GM19438 (cell line): ENCODE measurements at regions not wholly inside any gene's neighbourhood (a gene's known extent, or its start where the extent isn't known, plus 50 kb on each side); places are given as distances from the start of the nearest gene placed in this dataset.
"Not testable (repeated sequence)": the region's sequence is repeated elsewhere in the genome, so short reads cannot be mapped to it uniquely, and the experiment has no call there.

Source experiments
- ATAC-seq: cut with Tn5 transposase; IDR thresholded peaks from one replicate; pipeline ENCODE4 v1.9.1; 2021; ENCODE audit warnings: low read depth; ENCODE audit not compliant: unreplicated experiment

- no peak for ATAC-seq
Observed at GRCh38 chr12:82529101-82529500, 157.6 kb upstream of the TMTC2 start.

- no peak for ATAC-seq
Observed at GRCh38 chr12:82529954-82530353, 156.8 kb upstream of the TMTC2 start.

- no peak for ATAC-seq
Observed at GRCh38 chr12:82530394-82530793, 156.3 kb upstream of the TMTC2 start.

- no peak for ATAC-seq
Observed at GRCh38 chr12:82533341-82533740, 153.4 kb upstream of the TMTC2 start.

GRCh38 chr12:82537436-82537835 is 149.3 kb upstream of the TMTC2 start:
- no peak for ATAC-seq

- peak; percentile 89 for ATAC-seq
Observed at GRCh38 chr12:82554529-82554928, 132.2 kb upstream of the TMTC2 start.

GRCh38 chr12:82555699-82556098 is 131.0 kb upstream of the TMTC2 start:
- no peak for ATAC-seq

- ATAC-seq, result no peak
Observed at GRCh38 chr12:82565966-82566365, 120.7 kb upstream of the TMTC2 start.

GRCh38 chr12:82567688-82568087 is 119.0 kb upstream of the TMTC2 start:
- ATAC-seq, result no peak

- ATAC-seq, result no peak
Observed at GRCh38 chr12:82574191-82574590, 112.5 kb upstream of the TMTC2 start.

GRCh38 chr12:82578725-82579124 is 108.0 kb upstream of the TMTC2 start:
- no peak for ATAC-seq

GRCh38 chr12:82583756-82584155 is 103.0 kb upstream of the TMTC2 start:
- ATAC-seq, result no peak

- peak; percentile 38 for ATAC-seq
Observed at GRCh38 chr12:82593143-82593542, 93.6 kb upstream of the TMTC2 start.

- peak; percentile 97 for ATAC-seq
Observed at GRCh38 chr12:82593901-82594396, 92.8 kb upstream of the TMTC2 start.

GRCh38 chr12:82595941-82596340 is 90.8 kb upstream of the TMTC2 start:
- no peak for ATAC-seq

- no peak for ATAC-seq
Observed at GRCh38 chr12:82596483-82596882, 90.2 kb upstream of the TMTC2 start.

GRCh38 chr12:82600379-82600778 is 86.3 kb upstream of the TMTC2 start:
- no peak for ATAC-seq

- ATAC-seq, result not testable (repeated sequence)
Observed at GRCh38 chr12:82603647-82604046, 83.1 kb upstream of the TMTC2 start.

GRCh38 chr12:82605115-82605514 is 81.6 kb upstream of the TMTC2 start:
- ATAC-seq, result peak; percentile 70

GRCh38 chr12:82608706-82609105 is 78.0 kb upstream of the TMTC2 start:
- no peak for ATAC-seq

GRCh38 chr12:82609234-82609914 is 77.3 kb upstream of the TMTC2 start:
- no peak for ATAC-seq

- ATAC-seq, result no peak
Observed at GRCh38 chr12:82619644-82620043, 67.1 kb upstream of the TMTC2 start.

- no peak for ATAC-seq
Observed at GRCh38 chr12:82620917-82621316, 65.8 kb upstream of the TMTC2 start.
